Large intestine (tissue), 3 donors: ENCODE measurements at regions not wholly inside any gene's neighbourhood (a gene's known extent, or its start where the extent isn't known, plus 50 kb on each side); places are given as distances from the start of the nearest gene placed in this dataset.

Experiments
- DNase-seq, 2 donors: peaks; one replicate each; pipeline versions ENCODE4 v3.0.0 to v3.0.0-alpha.2; 2013
- H3K27ac ChIP-seq: one replicate; pipeline ENCODE4 v1.5.1; 2013; ENCODE audit warnings: low read length
- H3K27me3 ChIP-seq: 2 replicates; pipeline ENCODE4 v1.6.1; 2013; ENCODE audit warnings: low read length; ENCODE audit not compliant: control insufficient read depth, insufficient read depth
- H3K36me3 ChIP-seq: 2 replicates; pipeline ENCODE4 v1.6.1; 2013; ENCODE audit warnings: low read length; ENCODE audit not compliant: control insufficient read depth, insufficient read depth
- H3K4me1 ChIP-seq: one replicate; pipeline ENCODE4 v1.6.1; 2013; ENCODE audit warnings: low read length; ENCODE audit not compliant: control insufficient read depth, insufficient read depth
- H3K4me3 ChIP-seq: one replicate; pipeline ENCODE4 v1.5.1; 2013; ENCODE audit warnings: low read length
- H3K9me3 ChIP-seq: one replicate; pipeline ENCODE4 v1.6.1; 2013; ENCODE audit warnings: mild to moderate bottlenecking, low read depth, low read length, moderate library complexity; ENCODE audit not compliant: control insufficient read depth
- WGBS: methylation state at CpG from one replicate; pipeline ENCODE4 v1.1.5; 2013; ENCODE audit warnings: low lambda C conversion rate; ENCODE audit not compliant: insufficient coverage; 5-methylcytosine and 5-hydroxymethylcytosine counted together

GRCh38 chr18:41268271-41268670, 686.8 kb upstream of the PIK3C3 start:
- Histone ChIP-seq H3K27ac (no peak overlapping the region), H3K27me3 (no peaks in the 10 kb centered on the region)
- no CpG with 5 or more reads among the region's 2 CpGs for WGBS

GRCh38 chr18:41266616-41267015, 688.4 kb upstream of the PIK3C3 start:
- H3K4me1 ChIP-seq = no peaks in the 10 kb centered on the region
- DNase-seq = no peak
- H3K4me3 ChIP-seq = no peak overlapping the region
- no CpG with 5 or more reads among the region's 3 CpGs for WGBS
- H3K27me3 ChIP-seq = no peaks in the 10 kb centered on the region
- no peaks in the 10 kb centered on the region for H3K36me3 ChIP-seq
- no peak overlapping the region for H3K27ac ChIP-seq
- no peaks in the 10 kb centered on the region for H3K9me3 ChIP-seq

More at GRCh38 chr18:41268271-41268670, 686.8 kb upstream of the PIK3C3 start:
- no peak for DNase-seq
- H3K4me3 ChIP-seq = no peak overlapping the region
- H3K36me3 ChIP-seq = no peaks in the 10 kb centered on the region
- H3K9me3 ChIP-seq = no peaks in the 10 kb centered on the region
- no peaks in the 10 kb centered on the region for H3K4me1 ChIP-seq

GRCh38 chr18:41266204-41266603, 688.8 kb upstream of the PIK3C3 start:
- H3K36me3 ChIP-seq = no peaks in the 10 kb centered on the region
- no peak overlapping the region for H3K4me3 ChIP-seq
- H3K4me1 ChIP-seq = no peaks in the 10 kb centered on the region
- H3K27me3 ChIP-seq = no peaks in the 10 kb centered on the region
- no peak overlapping the region for H3K27ac ChIP-seq
- no peaks in the 10 kb centered on the region for H3K9me3 ChIP-seq
- DNase-seq = no peak
- no CpG with 5 or more reads among the region's 5 CpGs for WGBS

- DNase-seq = peak in 1 of 2 donors; percentile 5
- no peaks in the 10 kb centered on the region for H3K4me1 ChIP-seq
- no peaks in the 10 kb centered on the region for H3K27me3 ChIP-seq
- H3K9me3 ChIP-seq = no peaks in the 10 kb centered on the region
- H3K4me3 ChIP-seq = no peak overlapping the region
- no CpG with 5 or more reads among the region's 2 CpGs for WGBS
- H3K36me3 ChIP-seq = no peaks in the 10 kb centered on the region
- H3K27ac ChIP-seq = no peak overlapping the region
Measured at GRCh38 chr18:41265047-41265446, 690.0 kb upstream of the PIK3C3 start.

- Histone ChIP-seq H3K9me3 (no peaks in the 10 kb centered on the region), H3K27me3 (no peaks in the 10 kb centered on the region), H3K27ac (no peak overlapping the region), H3K4me3 (no peak overlapping the region), H3K4me1 (no peaks in the 10 kb centered on the region), H3K36me3 (no peaks in the 10 kb centered on the region)
- no peak for DNase-seq
- 100% methylated on average over 1 of the region's 1 CpG for WGBS
Measured at GRCh38 chr18:41263956-41264355, 691.1 kb upstream of the PIK3C3 start.

- Histone ChIP-seq H3K27me3 (no peaks in the 10 kb centered on the region), H3K9me3 (no peaks in the 10 kb centered on the region), H3K4me3 (no peak overlapping the region), H3K36me3 (no peaks in the 10 kb centered on the region), H3K4me1 (no peaks in the 10 kb centered on the region), H3K27ac (no peak overlapping the region)
- 90% methylated on average over 2 of the region's 6 CpGs for WGBS
- DNase-seq = no peak
Measured at GRCh38 chr18:41262688-41263087, 692.3 kb upstream of the PIK3C3 start.

- Histone ChIP-seq H3K4me3 (no peak overlapping the region), H3K4me1 (no peaks in the 10 kb centered on the region), H3K36me3 (no peaks in the 10 kb centered on the region), H3K27ac (no peak overlapping the region), H3K9me3 (no peaks in the 10 kb centered on the region), H3K27me3 (no peaks in the 10 kb centered on the region)
- WGBS = 100% methylated on average over 1 of the region's 3 CpGs
- no peak for DNase-seq
Measured at GRCh38 chr18:41244591-41245037, 710.4 kb upstream of the PIK3C3 start.

GRCh38 chr18:41237317-41237716, 717.7 kb upstream of the PIK3C3 start:
- no peak for DNase-seq
- no peaks in the 10 kb centered on the region for H3K27me3 ChIP-seq
- H3K27ac ChIP-seq = no peak overlapping the region
- WGBS = no CpG with 5 or more reads among the region's 1 CpG
- H3K4me1 ChIP-seq = no peaks in the 10 kb centered on the region
- no peaks in the 10 kb centered on the region for H3K36me3 ChIP-seq
- no peaks in the 10 kb centered on the region for H3K9me3 ChIP-seq
- no peak overlapping the region for H3K4me3 ChIP-seq

GRCh38 chr18:41231681-41232080, 723.4 kb upstream of the PIK3C3 start:
- no peak overlapping the region for H3K27ac ChIP-seq
- H3K9me3 ChIP-seq = no peaks in the 10 kb centered on the region
- no peak overlapping the region for H3K4me3 ChIP-seq
- no peaks in the 10 kb centered on the region for H3K4me1 ChIP-seq
- H3K27me3 ChIP-seq = no peaks in the 10 kb centered on the region
- WGBS = no CpG with 5 or more reads among the region's 3 CpGs
- H3K36me3 ChIP-seq = no peaks in the 10 kb centered on the region
- no peak for DNase-seq

- Histone ChIP-seq H3K9me3 (no peaks in the 10 kb centered on the region), H3K27me3 (no peaks in the 10 kb centered on the region), H3K36me3 (no peaks in the 10 kb centered on the region), H3K4me1 (no peaks in the 10 kb centered on the region), H3K27ac (no peak overlapping the region), H3K4me3 (no peak overlapping the region)
- no peak for DNase-seq
- WGBS = no CpG with 5 or more reads among the region's 1 CpG
Measured at GRCh38 chr18:41227993-41228392, 727.0 kb upstream of the PIK3C3 start.

GRCh38 chr18:41226911-41227310, 728.1 kb upstream of the PIK3C3 start:
- no peak for DNase-seq
- Histone ChIP-seq H3K4me3 (no peak overlapping the region), H3K27ac (no peak overlapping the region), H3K9me3 (no peaks in the 10 kb centered on the region), H3K27me3 (no peaks in the 10 kb centered on the region), H3K4me1 (no peaks in the 10 kb centered on the region), H3K36me3 (no peaks in the 10 kb centered on the region)
- 94% methylated on average over 2 of the region's 4 CpGs for WGBS
